ENCODE measurements at regions not wholly inside any gene's neighbourhood (a gene's known extent, or its start where the extent isn't known, plus 50 kb on each side); places are given as distances from the start of the nearest gene placed in this dataset.

DNA sequence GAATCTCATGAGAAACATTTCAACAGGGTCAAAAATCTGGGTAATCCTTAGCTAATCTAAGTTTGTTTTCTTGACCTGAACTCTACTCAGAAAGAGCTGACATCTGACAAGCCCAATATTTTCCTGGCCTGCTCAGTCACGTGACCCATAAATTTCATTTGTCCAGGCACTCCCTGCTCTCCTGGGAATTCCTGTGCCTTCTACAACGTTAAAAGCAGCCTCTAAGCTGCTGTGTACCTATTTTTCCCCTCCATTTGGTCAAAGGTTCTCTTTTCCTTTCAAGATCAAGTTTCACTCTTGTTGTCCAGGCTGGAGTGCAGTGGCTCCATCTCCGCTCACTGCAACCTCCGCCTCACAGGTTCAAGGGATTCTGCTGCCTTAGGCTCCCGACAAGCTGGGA, 148.8 kb upstream of the ABCA1 start:
- DNase-seq (ENCODE audit: low read depth), result no peak
- TF ChIP-seq CTCF (conservative IDR thresholded peaks at IDR 0.05; ENCODE audit: low read depth, low read length), result no peak
- no peak overlapping the region for H3K4me3 ChIP-seq (ENCODE audit: low read depth, low read length)

- H3K4me3 ChIP-seq (ENCODE audit: low read depth, low read length), result no peak overlapping the region
- no peak for DNase-seq (ENCODE audit: low read depth)
- no peak for TF ChIP-seq CTCF (conservative IDR thresholded peaks at IDR 0.05; ENCODE audit: low read depth, low read length)
Observed at GRCh38 chr9:105079457-105079856, 151.5 kb upstream of the ABCA1 start.

DNA sequence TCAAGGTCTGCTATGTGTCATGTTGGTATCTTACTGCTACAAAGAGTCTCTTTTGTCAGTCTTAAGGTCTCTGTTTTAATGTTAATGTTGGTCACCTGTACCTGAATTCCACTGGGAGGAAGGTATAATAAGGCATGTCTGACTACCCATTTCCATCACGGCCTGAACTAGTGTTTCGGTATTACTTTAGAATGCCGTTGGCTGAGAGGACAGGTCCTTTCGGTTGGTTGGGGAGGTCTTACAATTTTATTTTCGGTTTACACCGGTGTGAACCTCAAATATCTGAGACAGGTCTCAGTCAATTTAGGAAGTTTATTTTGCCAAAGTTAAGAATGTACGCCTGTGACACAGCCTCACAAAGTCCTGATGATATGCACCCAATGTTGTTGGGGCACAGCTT, 154.9 kb upstream of the ABCA1 start:
- no peak for DNase-seq (ENCODE audit: low read depth)
- TF ChIP-seq CTCF (conservative IDR thresholded peaks at IDR 0.05; ENCODE audit: low read depth, low read length), result no peak

DNA sequence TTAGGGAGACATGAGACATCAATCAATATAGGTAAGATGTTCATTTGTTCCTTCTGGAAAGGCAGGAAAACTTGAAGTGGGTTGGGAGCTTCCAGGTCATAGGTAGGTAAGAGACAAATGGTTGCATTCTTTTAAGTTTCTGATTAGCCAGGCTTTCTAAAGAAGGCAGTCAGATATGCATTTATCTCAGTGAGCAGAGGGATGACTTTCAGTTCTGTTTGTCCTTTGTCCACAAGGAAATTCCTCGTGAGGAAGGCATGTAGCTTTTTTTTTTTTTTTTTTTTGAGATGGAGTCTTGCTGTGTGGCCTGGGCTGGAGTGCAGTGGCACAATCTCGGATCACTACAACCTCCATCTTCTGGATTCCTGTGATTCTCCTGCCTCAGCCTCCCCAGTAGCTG, 155.3 kb upstream of the ABCA1 start:
- DNase-seq (ENCODE audit: low read depth), result no peak
- TF ChIP-seq CTCF (conservative IDR thresholded peaks at IDR 0.05; ENCODE audit: low read depth, low read length), result no peak
- no peak overlapping the region for H3K4me3 ChIP-seq (ENCODE audit: low read depth, low read length)

More for the DNA sequence above, 154.9 kb upstream of the ABCA1 start:
- no peak overlapping the region for H3K4me3 ChIP-seq (ENCODE audit: low read depth, low read length)

DNA sequence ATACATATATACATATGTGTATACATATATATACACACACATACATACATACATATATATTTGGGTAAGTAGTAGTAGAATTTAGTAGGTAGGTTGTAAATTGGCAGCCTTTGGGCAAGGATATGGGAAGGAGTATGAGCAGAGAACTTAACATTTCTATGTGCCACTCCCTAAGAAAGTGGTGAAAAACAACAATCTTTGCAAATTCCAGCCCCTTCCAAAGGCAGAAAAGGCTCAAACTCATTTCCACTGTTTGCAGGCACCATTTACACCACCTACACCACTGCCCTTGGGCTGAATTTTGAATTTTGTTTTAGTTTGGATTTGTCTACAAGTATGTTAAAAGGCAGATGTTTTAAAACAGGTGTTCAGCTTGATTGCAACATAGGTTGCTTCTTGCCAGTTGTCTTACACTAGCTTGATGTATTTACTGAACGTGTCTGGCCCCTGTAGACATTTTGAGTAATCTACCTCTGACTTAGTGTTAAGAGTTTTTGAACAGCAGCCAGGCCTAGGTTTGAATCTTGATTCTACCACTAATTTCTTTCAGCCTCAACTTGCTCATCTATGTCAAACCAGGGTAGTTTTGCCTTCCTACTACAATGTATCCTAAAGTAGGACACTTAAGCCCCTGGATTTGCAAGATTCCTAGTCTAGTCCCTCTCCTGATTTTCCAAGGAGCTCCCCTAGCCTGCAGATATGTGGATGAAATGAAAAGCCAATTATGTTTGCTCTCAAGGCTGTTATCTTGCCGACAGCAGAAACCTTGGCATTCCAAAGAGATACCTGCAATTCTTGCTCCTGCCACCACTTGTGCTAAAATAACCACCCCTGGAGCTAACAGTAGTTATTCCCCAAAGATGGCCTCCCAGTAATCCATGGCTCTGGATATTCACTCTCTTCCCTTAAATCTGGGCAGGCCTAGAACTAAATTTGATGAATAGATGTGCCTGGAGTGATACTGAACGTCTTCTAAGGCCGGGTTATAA, 156.2 kb upstream of the SLC44A1 start:
- no peak for TF ChIP-seq CTCF (conservative IDR thresholded peaks at IDR 0.05; ENCODE audit: low read depth, low read length)
- H3K4me3 ChIP-seq (ENCODE audit: low read depth, low read length), result no peak overlapping the region
- no peak for DNase-seq (ENCODE audit: low read depth)

DNA sequence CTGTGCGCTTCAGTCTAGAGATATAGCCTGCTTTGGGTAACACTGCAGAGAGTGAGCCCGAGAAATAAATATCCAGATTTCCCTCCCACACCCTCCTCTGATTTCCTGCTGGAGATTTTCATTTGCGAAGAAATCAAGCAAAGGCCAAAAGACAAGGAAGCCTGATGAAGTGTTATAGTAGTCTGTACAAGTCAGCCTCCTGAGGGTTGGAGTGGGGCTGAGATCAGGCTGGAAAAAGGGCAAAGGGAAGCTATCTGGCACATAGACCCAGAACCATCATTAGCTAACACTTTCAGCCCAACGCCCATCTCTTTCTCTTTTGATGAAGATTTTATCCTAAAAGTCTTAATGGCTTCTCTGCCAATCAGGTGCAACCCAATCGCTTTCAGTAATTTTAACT, 154.6 kb upstream of the SLC44A1 start:
- no peak for DNase-seq (ENCODE audit: low read depth)
- TF ChIP-seq CTCF (conservative IDR thresholded peaks at IDR 0.05; ENCODE audit: low read depth, low read length), result no peak
- no peak overlapping the region for H3K4me3 ChIP-seq (ENCODE audit: low read depth, low read length)
